GM18870 (cell line): ENCODE measurements at regions not wholly inside any gene's neighbourhood (a gene's known extent, or its start where the extent isn't known, plus 50 kb on each side); places are given as distances from the start of the nearest gene placed in this dataset.
"Not testable (repeated sequence)": the region's sequence is repeated elsewhere in the genome, so short reads cannot be mapped to it uniquely, and the experiment has no call there.

Source experiments
- ATAC-seq: cut with Tn5 transposase; IDR thresholded peaks from one replicate; pipeline ENCODE4 v1.9.1; 2021; ENCODE audit warnings: moderate library complexity; ENCODE audit not compliant: unreplicated experiment

DNA sequence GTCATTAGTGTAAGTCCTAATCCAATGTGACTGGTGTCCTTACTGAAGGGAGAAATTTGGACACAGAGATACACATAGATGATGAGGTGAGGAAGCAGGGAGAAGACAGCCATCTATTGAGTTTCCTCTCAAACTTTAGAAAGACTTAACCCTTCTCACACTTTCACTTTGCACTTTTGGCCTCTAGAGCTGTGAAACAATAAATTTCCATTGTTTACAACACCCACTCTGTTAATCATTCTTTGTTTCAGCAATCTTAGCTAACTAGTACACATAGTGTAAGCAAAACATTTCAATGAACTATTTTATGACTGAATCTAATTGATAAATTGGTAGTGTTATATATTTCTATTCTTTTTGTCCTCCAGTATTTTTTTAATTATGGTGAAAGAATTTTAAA, 1092.8 kb upstream of the POT1 start:
- ATAC-seq, result peak; percentile 56

DNA sequence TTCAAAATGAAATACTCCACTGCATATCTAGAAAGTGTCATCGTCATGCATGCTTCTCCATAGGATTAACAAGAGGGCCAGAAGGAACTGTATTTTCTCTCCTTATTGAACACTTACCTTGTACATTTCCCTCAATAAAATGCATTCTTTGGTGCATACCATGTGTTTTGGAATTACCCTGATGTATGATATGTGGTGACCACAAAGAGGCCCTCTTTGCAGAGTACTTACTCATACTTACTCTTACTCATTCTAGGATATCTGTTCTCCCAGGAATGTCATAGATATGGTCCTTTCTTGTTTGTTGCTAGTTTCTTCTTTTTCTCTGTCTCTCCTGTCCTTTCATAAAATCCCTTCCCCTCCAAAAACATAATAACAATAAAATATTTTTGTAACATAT, 1087.1 kb upstream of the POT1 start:
- peak; percentile 57 for ATAC-seq

DNA sequence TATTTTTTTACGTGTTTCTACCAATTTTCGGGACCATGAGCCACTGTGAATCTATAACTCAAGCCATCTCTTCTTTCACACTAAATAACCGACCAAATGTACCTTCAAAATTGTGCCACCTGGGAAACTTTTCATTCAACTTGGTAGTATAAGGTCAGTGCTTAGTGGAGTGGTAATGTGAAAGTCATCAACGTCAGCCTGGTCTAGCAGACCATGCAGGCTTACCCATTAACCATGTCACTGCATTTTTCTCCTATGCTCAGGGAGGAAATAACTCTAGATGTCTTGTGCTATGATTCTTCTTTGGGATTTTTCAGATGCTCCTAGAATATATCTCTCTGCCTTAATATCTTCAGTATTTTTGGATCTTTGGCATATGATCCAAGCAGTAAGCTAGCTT, 1075.4 kb upstream of the POT1 start:
- ATAC-seq, result no peak

DNA sequence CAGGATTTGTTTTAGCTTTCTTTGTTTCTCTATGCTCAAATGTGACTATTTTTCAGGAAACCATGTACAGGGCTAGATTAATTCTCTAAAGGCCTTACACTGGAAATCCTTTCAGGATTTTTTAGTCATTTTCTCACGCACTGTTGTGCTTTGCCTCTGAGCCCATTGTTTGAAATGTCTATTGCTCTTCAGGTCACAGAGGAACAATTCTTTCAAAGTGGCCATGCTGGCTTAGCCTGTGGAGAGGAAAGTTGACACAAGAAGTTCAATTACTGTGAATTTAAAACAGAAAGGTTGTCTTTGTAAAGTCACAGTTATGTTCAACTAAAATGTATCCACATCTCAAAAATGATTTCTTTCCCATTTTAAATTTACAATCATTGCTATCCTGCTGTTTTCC, 1071.7 kb upstream of the POT1 start:
- ATAC-seq, result no peak

DNA sequence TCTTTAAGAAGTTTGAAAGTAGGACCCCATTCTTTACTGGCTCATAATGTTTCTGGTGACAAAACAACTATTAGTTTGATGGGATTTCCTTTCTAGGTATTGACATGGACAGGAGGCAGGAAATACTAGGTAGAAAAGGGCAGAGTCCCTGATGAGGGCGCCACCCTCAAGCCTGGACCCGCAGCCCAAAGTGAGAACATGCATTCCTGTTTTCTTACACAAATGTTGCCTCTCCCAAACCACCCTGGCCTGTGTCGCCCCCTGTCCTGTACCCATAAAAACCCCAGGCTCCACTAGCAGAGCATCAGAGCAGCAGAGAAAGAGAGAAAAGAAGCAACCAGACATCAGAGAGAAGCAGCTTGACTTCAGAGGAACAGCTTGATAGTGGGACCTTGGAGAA, 1055.2 kb upstream of the POT1 start:
- no peak for ATAC-seq

DNA sequence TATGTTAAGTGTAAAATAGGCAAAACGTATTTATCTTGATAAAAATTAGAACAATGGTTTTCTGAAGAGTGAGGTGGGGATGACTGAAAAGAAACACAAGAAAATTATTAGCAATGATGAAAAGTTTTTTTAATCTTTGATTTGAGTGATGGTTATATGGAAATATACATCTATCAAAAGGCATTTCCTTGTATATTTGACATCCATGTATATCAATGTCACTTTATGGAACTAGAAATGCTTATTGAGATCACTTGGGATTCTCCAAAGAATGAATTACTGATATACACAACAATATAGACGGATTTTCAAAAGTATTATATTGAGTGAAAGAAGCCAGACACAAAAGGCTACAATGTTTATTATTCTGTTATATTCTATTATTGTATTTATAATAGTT, 1042.0 kb upstream of the POT1 start:
- no peak for ATAC-seq

DNA sequence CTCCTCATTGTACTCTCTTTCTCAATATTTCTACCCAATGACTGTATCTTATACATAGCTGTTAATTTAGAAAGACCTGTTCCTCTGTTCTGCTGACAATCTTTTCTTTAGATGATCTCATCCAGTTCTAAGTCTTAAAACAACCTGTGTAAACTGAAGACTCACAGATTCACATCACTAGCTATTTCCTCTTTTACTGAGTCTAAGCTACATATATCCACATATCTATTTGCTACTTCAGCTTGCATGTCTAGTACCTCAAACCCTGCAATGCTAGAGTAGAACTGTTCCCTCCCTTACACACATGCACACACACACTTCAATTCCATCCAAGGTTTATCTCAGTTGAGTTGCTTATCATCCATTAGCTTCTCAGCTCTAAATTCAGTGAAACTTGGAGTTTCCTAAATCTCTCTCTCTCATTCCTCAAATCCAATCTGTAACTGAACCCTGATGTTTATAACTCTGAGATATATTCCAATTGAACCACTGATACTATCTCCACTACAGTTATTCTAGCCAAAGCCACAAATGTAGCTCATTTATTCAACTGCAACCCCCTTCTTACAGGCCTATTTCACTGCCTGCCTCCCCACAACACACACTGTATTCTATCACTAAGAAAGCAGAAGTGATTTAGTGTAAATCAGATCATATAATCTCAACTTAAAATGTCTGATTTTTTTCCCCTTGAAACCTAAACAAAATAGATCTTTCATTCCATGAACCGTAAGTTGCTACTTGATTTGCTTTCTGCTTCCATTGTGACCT, 1036.8 kb upstream of the POT1 start:
- ATAC-seq, result no peak

DNA sequence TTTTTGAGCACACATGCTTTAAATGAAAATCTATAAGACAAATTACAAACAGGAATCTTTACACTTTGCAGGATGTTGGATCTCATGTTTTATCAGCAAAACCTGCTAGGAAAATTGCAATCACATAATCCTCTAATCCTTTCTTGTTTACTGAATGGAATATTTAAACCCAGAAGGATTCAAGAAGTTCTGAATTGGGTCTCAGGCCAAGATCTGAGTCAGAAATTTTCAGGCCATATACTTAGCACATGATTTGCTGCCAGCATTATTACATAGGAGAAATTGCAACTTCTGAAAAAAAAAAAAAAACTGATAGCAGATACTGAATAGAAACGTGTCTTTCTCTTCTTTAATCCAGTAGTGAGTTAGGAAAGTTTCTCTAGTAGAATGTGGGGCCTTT, 1005.3 kb upstream of the POT1 start:
- no peak for ATAC-seq

DNA sequence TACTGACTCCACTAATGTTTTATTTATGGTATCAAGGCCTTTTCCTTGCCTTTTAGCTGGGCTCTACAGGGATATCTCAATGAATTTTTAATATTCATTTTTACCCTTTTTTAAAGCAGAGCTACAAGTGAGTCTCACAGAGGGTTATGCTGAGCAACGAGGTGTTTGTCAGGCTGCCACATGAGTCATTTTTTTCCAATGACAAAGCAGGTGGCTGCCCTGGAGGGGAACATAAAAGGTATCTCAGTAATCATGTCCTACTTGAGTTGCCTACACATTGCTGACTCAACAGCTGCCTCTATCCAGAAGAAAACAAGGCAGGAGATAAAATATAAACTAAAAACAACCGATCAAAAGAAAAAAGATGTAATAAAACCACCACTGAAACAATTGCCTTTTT, 1004.9 kb upstream of the POT1 start:
- no peak for ATAC-seq

DNA sequence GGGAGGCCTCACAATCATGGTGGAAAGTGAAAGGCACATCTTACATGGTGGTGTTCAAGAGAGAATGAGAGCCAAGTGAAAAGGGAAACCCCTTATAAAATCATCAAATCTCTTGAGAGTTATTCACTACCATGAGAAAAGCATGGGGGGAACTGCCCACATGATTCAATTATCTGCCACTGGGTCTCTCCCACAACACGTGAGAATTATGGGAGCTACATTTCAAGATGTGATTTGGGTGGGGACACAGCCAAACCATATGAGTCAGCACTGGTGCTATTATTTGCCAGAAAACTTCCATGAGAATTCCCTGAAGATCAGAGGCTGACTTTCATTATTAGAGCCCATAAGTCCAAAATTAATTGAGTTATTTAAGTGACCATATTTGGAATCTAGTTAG, 1001.2 kb upstream of the POT1 start:
- ATAC-seq, result no peak

DNA sequence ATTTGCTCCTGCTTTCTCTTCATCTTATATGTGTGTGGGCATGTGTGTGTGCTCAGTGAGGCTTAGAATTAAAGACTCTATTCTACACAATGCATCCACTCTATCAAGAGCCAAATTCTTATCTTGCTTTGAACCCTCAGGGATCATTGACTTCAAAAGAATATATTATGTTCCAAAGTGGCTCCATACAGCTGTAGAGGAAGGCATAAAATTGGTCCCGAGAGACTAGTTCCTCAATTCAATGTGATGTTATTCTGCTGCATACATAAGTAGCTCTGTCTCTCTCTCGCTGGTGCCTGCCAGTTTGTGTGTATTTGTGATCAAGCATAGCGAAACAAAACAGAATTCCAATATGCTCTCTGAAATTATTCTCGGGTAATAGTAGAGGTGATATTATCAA, 997.9 kb upstream of the POT1 start:
- no peak for ATAC-seq

DNA sequence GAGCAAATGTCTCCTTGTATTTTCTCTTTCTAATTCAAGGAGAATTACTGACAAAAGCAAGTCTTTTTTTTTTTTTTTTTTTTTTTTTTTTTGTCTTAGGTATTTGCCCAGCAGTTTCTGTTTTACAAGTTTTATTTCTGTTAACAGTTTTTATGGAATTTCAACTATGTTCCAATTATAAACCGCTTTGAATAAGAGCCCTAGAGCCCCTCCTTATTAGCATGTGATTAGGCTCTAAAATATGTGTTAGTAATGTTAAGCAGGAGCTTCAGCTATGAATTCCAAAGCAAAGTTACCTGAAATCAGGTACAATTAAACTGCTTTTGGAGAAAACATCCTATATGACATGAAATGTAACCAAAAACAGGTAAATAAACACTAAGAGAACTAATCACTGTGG, 997.0 kb upstream of the POT1 start:
- ATAC-seq, result no peak

DNA sequence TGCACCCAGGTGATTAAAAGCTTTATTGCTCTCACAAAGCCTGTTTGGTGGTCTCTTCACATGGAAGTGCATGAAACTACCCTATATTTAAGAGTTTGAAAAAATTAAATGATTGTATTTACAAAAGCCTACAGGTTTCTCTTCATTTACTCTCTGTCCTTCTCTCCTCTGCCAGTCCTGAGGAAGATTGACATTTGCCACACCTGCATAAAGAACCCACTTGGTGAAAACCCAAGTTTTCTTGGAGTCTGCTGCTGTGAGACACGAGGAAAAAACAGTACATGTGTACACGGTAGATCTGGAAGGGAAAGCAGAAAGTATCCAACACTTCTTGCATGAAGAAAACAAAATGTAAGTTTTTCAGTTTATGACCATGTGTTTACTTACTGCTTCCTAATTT, 994.4 kb upstream of the POT1 start:
- ATAC-seq, result no peak

DNA sequence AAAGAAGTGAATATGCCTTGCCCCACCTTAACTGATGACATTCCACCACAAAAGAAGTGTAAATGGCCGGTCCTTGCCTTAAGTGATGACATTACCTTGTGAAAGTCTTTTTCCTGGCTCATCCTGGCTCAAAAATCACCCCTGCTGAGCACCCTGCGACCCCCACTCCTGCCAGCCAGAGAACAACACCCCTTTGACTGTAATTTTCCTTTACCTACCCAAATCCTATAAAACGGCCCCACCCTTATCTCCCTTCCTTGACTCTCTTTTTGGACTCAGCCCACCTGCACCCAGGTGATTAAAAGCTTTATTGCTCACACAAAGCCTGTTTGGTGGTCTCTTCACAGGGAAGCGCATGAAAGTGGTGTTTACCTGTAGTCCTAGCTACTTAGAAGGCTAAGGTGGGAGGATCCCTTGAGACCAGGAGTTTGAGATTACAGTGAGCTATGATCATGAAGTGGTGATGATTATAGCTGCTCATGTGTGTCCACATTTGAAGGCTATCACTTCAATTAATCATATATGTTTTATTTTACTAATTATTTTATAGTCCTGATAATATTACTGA, 985.8 kb upstream of the POT1 start:
- not testable (repeated sequence) for ATAC-seq

DNA sequence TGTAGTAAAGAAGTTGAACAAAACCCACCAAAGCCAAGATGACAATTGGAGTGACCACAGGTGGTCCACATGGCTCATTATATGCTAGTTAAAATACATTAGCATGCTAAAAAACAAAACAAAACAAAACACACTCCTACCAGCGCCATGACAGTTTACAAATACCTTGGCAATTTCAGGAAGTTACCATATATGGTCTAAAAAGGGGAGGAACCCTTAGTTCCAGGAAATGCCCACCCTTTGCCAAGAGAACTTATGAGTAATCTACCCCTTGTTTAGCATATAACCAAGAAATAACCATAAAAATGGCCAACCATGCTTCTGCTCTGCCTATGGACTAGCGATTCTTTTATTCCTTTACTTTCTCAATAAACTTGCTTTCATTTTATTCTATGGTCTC, 979.1 kb upstream of the POT1 start:
- ATAC-seq, result no peak

DNA sequence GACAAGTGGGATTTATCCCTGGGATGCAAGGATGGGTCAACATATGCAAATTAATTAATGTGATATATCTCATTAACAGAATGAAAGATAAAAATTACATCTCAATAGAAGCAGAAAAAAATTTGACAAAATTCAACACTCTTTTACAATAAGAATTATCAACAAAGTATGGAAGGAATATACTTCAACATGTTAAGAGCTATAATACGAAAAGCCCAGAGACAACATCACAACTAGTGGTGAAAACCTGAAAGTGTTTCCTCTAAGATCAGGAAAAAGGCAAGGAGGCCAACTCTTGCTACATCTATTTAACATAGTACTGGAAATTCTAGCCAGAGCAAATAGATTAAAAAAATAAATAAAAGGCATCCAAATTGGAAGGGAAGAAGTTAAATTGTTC, 970.0 kb upstream of the POT1 start:
- no peak for ATAC-seq

DNA sequence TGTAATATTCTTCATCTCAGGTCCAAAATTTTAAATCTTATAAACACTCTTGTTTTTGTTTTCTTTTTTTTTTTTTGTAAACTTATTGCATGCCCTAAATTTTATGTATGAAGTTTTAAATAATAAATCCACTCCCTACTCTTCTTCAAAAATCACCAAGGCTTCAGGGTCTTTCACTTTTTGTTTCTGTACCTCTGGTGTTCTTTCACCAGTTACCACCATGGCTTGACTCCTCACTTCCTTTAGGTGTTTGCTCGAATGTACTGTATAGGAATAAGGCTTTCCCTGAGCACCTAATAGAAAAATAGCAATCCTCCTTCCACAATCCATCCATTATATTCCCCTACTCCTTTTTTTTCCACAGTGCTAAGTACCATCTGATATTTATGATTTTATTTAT, 962.8 kb upstream of the POT1 start:
- ATAC-seq, result no peak

DNA sequence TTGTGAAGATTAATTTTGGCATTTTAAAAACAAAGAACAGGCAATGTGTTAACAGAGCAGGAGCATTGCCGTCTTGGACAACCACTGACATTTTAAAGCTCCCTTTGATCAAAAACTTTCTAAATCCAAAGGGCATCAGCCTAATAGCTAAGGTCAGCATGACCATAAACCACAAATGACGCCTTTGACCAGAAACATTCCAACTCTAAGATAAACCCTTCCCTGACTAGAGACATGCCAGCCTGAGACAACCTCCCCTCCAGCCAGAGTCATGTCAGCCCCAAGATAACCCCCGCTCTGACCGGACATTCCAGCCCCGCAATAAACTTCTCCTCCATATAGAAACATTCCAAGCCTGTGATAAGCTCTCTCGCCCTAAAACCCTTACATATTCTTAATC, 949.4 kb upstream of the POT1 start:
- no peak for ATAC-seq

DNA sequence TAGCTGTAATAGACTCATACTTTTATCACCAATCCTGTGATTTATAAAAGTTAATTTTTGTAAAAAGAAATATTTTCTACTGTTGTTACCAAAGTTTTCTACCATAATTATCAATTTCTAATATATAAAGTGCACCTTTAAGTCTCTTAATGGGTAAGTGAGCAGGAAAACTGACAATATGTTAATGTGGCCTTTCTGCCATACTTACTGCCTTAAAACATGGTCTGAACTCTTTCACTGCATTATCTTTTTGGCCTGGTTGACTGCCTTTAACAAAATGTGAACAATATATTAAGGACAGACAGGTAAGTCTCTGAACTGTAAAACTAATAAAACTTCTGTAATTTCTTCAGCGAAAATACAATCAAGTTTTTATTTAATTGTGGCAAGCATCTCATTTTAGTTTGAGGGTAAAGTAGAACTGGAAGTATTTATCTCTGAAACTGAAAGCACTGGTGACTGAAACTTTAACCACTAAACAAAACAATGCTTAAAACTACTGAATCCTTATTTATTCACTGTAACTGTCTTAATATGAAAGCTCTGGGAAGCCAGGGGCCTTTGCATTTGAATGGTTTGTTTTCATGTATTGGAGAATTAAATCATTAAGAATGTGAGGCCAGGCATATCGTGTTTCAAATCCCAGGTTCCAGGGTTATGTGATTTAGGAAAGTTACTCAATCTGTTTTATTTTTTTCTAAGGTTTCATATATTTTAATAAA, 948.8 kb upstream of the POT1 start:
- peak; percentile 85 for ATAC-seq

DNA sequence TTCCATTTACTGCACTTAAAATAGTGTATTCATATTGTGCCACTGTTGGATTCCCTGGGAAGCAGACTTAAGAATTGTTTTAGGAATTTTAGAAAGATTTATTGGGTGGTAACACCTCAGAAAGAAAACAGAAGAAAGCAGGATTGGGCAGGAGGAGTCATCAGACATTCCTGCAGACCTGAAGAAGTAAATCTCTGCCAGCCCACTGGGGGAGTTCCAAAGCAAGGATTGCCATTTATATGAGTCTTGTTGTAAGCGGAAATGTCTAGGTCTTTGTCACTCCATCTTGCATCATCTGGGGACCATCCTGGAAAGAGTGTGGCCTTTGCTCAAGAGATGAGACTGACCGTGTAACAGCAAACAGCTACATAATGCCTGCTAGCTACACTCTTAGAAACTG, 947.6 kb upstream of the POT1 start:
- ATAC-seq, result no peak

DNA sequence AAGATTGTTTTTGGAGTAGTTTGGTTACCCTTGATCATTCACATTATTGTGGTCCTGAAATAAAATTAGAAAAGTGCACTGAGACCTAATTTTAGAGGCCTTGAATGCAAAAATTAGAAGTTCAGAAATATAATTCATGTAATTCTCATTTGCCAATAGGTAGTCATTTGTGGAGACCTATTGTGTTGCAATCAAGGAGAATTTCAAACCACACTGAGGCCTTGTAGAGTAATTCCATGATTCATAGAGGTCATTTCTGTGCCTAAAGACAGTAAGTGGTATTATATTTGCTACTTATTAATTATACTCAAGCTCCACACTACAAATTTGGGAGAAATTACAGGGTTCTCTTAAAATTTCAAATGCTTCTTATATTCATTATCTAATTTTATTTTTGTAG, 946.8 kb upstream of the POT1 start:
- ATAC-seq, result no peak

DNA sequence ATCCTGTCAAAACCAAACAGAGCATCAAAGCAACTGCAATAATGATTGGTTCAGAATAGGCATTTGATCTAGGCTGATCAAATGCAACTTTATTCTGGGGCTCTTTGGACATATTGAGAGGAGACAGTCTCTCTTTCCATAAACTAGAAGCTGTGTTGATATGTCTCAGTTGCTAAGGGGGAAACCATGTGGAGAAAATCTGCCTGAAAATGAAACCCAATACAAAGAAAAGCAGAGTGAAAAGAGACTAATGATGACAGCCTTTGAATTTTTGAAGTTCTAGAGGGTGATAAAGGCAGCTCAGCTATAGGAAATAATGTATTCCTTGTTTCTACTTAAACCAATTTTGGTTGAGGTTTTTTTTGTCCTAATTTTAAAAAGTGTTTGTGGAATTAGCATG, 941.8 kb upstream of the POT1 start:
- no peak for ATAC-seq
